A673 (cell line): ENCODE measurements at regions not wholly inside any gene's neighbourhood (a gene's known extent, or its start where the extent isn't known, plus 50 kb on each side); places are given as distances from the start of the nearest gene placed in this dataset.

Experiments used
- BruUV-seq: library from RNA; stranded (reverse); fragments of 400-500 nt; replicated peaks from 2 replicates; lab custom pipeline; 2021; lab: Mats Ljungman, UMichigan
- CTCF ChIA-PET: fragments of 300-600 bp; sonication (Branson Sonifier 250); formaldehyde crosslinking; loops from one replicate; lab custom pipeline; 2022; ENCODE audit warnings: antibody characterized with exemption; lab: Charles Lee
- POLR2A ChIA-PET: fragments of 300-600 bp; sonication (Branson Sonifier 250); formaldehyde crosslinking; loops from one replicate; lab custom pipeline; 2022; ENCODE audit warnings: antibody characterized with exemption; ENCODE audit not compliant: low non-redundant PET; lab: Charles Lee
- DNase-seq: peaks from one replicate; pipeline ENCODE4 v3.0.0-alpha.2; 2015; ENCODE audit warnings: low spot score
- H3K27ac ChIP-seq: fragments of 200-600 bp; sonication (generic); 2 replicates; pipeline ENCODE4 v1.5.1; 2016; ENCODE audit warnings: mixed run types, low read depth, mild to moderate bottlenecking, mixed read lengths, antibody characterized with exemption, low read length; ENCODE audit not compliant: poor library complexity, severe bottlenecking
- H3K27me3 ChIP-seq: fragments of 200-600 bp; sonication (generic); replicated peaks from 2 replicates; pipeline ENCODE4 v1.6.1; 2017; ENCODE audit warnings: mixed run types, low read depth, mild to moderate bottlenecking, mixed read lengths, antibody characterized with exemption, low read length; ENCODE audit not compliant: insufficient read depth, poor library complexity
- H3K36me3 ChIP-seq: fragments of 200-600 bp; sonication (generic); 2 replicates; pipeline ENCODE4 v1.6.1; 2016; ENCODE audit warnings: mixed run types, mild to moderate bottlenecking, mixed read lengths, antibody characterized with exemption, low read length; ENCODE audit not compliant: insufficient read depth, poor library complexity, severe bottlenecking
- H3K4me1 ChIP-seq: fragments of 200-600 bp; sonication (generic); 2 replicates; pipeline ENCODE4 v1.6.1; 2017; ENCODE audit warnings: mixed run types, mild to moderate bottlenecking, mixed read lengths, antibody characterized with exemption, low read length; ENCODE audit not compliant: insufficient read depth, poor library complexity, severe bottlenecking
- H3K4me3 ChIP-seq: fragments of 200-600 bp; sonication (generic); 2 replicates; pipeline ENCODE4 v1.5.1; 2016; ENCODE audit warnings: low read depth, mixed run types, mild to moderate bottlenecking, mixed read lengths, low read length; ENCODE audit not compliant: poor library complexity, severe bottlenecking
- H3K9me3 ChIP-seq: fragments of 200-600 bp; sonication (generic); 2 replicates; pipeline ENCODE4 v1.6.1; 2016; ENCODE audit warnings: mixed run types, low read depth, mild to moderate bottlenecking, mixed read lengths, antibody characterized with exemption, low read length; ENCODE audit not compliant: poor library complexity, severe bottlenecking
- CTCF ChIP-seq: fragments of 300-800, 200-600 bp; sonication (generic); conservative IDR thresholded peaks from 2 replicates; pipeline ENCODE4 v1.5.1; 2017; ENCODE audit warnings: low read depth, mild to moderate bottlenecking, antibody characterized with exemption, low read length, moderate library complexity, mixed read lengths
- EZH2 ChIP-seq: fragments of 200-600 bp; sonication (generic); IDR thresholded peaks from 2 replicates; pipeline ENCODE4 v1.6.1; 2017; ENCODE audit warnings: borderline replicate concordance, low read depth, mild to moderate bottlenecking, mixed read lengths, antibody characterized with exemption, low read length; ENCODE audit not compliant: poor library complexity, severe bottlenecking
- intact Hi-C: fragments of 100-400 bp; cut with micrococcal nuclease; formaldehyde crosslinking; loops from one replicate; pipeline ENCODE4 v1.10.0; 2022; ENCODE audit not compliant: unreplicated experiment

- ChIA-PET POLR2A (no interaction called here), CTCF (no interaction called here)
- H3K27ac ChIP-seq = no peak overlapping the region
- no peaks in the 10 kb centered on the region for H3K36me3 ChIP-seq
- no peak overlapping the region for H3K4me3 ChIP-seq
- intact Hi-C loops = no loop called here
- no TSS peak for BruUV-seq
- TF ChIP-seq EZH2 (no peak), CTCF (no peak)
- H3K27me3 ChIP-seq = no peaks in the 10 kb centered on the region
- H3K9me3 ChIP-seq = no peaks in the 10 kb centered on the region
- DNase-seq = no peak
- H3K4me1 ChIP-seq = no peaks in the 10 kb centered on the region
These were observed 194.8 kb upstream of the PRSS16 start for GRCh38 chr6:27052731-27053082.

- CTCF ChIA-PET = no interaction called here
These were observed 193.8 kb upstream of the PRSS16 start for GRCh38 chr6:27053738-27054137.

GRCh38 chr6:27056615-27057014, 190.9 kb upstream of the PRSS16 start:
- Histone ChIP-seq H3K36me3 (no peaks in the 10 kb centered on the region), H3K27me3 (no peaks in the 10 kb centered on the region), H3K4me1 (no peaks in the 10 kb centered on the region), H3K4me3 (no peak overlapping the region), H3K9me3 (no peaks in the 10 kb centered on the region), H3K27ac (no peak overlapping the region)
- intact Hi-C loops = no loop called here
- POLR2A ChIA-PET = no interaction called here
- TF ChIP-seq EZH2 (no peak), CTCF (no peak)
- CTCF ChIA-PET = no interaction called here
- BruUV-seq = no TSS peak
- DNase-seq = no peak

More at GRCh38 chr6:27053738-27054137, 193.8 kb upstream of the PRSS16 start:
- Histone ChIP-seq H3K27me3 (no peaks in the 10 kb centered on the region), H3K4me3 (no peak overlapping the region), H3K4me1 (no peaks in the 10 kb centered on the region), H3K27ac (no peak overlapping the region), H3K36me3 (no peaks in the 10 kb centered on the region), H3K9me3 (no peaks in the 10 kb centered on the region)
- intact Hi-C loops = no loop called here
- TF ChIP-seq CTCF = no peak
- TF ChIP-seq EZH2 = no peak
- no peak for DNase-seq
- no TSS peak for BruUV-seq
- POLR2A ChIA-PET = no interaction called here
